ENCODE measurements at regions not wholly inside any gene's neighbourhood (a gene's known extent, or its start where the extent isn't known, plus 50 kb on each side); places are given as distances from the start of the nearest gene placed in this dataset.

DNA sequence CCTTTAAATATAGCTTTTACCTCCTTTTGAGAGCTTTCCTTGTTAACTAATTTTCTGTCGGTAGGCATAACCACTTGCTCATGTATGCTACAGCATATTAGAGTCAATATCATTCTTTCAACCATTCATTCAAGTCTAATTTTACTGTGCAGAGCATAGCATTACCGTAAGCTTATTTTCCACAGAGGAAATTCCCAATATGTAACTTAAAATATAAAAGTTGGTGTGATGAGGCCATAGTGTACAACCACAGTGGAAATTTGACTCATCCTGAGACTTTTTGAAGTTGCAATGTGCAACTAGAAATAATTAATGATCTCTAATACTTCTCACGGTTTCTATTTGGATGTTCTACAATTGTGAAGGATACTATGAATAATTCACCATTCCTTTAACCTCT lies 80.6 kb upstream of the KLF6 start:
- DNase-seq (ENCODE audit: low spot score): no peak
- TF ChIP-seq, protein P1, sequence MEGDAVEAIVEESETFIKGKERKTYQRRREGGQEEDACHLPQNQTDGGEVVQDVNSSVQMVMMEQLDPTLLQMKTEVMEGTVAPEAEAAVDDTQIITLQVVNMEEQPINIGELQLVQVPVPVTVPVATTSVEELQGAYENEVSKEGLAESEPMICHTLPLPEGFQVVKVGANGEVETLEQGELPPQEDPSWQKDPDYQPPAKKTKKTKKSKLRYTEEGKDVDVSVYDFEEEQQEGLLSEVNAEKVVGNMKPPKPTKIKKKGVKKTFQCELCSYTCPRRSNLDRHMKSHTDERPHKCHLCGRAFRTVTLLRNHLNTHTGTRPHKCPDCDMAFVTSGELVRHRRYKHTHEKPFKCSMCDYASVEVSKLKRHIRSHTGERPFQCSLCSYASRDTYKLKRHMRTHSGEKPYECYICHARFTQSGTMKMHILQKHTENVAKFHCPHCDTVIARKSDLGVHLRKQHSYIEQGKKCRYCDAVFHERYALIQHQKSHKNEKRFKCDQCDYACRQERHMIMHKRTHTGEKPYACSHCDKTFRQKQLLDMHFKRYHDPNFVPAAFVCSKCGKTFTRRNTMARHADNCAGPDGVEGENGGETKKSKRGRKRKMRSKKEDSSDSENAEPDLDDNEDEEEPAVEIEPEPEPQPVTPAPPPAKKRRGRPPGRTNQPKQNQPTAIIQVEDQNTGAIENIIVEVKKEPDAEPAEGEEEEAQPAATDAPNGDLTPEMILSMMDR (IDR thresholded peaks at IDR 0.05; ENCODE audit: extremely low read depth, missing control alignments): no peak

DNA sequence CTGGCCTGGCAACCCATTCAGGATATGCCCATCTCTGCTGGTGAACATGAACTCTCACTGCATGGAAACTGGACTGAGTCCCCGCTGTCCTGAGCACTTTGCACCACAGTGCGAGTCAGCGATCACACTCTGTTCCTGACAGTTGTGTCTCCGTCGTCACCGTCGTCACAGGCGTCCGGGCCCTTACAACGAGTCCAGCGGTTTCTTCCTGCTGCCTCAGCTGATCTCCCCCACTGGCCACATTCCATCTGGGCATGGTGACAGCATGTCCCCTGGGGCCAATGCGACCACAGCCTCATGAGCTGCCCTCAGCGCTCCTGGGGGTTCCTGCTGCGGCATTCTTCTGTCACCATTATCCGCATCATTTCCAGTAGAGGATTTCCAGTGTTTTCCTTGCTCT lies 76.8 kb upstream of the KLF6 start:
- TF ChIP-seq, protein P1 (IDR thresholded peaks at IDR 0.05; ENCODE audit: extremely low read depth, missing control alignments): no peak
- no peak for DNase-seq (ENCODE audit: low spot score)

DNA sequence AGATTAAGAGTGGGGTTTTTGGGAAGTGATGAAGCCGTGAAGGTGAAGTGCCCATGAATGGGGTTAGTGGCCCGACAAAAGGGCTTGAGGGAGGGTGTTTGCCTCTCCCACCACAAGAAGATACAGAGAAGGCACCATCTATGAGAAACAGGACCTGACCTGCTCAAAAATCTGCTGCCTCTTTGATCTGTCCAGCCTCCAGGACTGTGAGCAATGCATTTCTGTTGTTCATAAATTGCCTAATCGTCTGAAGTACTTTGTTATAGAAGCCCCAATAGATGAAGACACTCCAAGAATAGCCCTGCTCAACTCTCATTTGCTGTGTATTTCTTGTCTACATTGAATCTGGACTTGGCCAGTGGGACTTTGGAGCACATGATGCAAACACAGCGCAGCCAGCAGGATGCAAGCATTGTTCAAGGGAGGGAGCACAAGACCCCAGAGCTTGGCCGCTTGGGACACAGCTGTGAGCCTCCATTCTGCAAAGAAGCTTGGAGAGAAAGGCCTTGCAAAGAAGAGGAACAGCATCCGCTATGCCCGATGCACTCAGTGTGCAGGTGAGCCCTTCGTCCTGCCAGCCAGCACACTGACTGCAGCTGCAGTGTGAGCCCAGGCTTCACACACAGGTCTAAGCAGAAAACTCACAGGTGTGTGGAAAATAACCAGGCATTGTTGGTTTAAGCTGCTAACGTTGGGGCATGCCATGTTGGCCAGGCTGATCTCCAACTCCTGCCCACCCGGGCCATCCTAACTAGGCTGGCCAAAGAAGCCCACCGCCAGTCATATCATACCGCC lies 73.2 kb upstream of the KLF6 start:
- no peak for DNase-seq (ENCODE audit: low spot score)
- TF ChIP-seq, protein P1 (IDR thresholded peaks at IDR 0.05; ENCODE audit: extremely low read depth, missing control alignments): no peak

DNA sequence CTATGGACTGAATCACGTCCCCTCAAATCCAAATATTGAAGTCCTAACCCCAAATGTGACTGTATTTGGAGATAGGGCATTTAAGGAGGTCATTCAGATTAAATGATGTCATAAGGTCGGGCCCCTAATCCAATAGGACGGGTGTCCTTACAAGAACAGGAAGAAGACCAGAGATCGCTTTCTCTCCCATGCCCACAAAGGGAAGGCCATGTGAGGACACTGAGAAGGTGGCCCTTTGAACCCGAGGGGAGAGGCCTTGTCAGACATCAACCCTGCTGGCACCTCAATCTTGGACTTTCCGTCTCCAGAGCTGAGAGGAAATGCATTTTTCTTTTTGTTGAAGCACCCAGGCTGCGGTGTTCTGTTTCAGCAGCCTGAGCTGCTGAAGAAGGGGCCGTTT lies 72.3 kb upstream of the KLF6 start:
- TF ChIP-seq, protein P1 (IDR thresholded peaks at IDR 0.05; ENCODE audit: extremely low read depth, missing control alignments): no peak
- DNase-seq (ENCODE audit: low spot score): no peak

DNA sequence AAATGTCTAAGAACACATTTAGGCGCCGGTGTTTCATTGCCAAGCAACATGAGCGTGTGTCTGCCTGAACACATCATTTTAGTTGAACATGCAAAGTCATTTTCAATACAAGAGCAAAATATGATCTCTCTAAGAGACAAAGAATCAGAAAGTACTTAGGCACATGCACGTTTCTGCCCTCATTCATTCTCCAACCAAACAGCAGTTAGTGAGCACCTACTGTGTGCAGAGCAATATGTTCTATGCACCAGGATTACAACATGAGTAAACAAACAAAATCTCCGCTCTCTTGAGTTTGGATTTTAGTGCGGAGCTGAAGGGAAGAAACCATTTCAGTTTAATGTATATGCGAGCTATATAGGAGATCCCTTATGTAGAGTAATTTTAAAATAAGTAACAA lies 71.6 kb upstream of the KLF6 start:
- TF ChIP-seq, protein P1 (IDR thresholded peaks at IDR 0.05; ENCODE audit: extremely low read depth, missing control alignments): no peak
- no peak for DNase-seq (ENCODE audit: low spot score)

DNA sequence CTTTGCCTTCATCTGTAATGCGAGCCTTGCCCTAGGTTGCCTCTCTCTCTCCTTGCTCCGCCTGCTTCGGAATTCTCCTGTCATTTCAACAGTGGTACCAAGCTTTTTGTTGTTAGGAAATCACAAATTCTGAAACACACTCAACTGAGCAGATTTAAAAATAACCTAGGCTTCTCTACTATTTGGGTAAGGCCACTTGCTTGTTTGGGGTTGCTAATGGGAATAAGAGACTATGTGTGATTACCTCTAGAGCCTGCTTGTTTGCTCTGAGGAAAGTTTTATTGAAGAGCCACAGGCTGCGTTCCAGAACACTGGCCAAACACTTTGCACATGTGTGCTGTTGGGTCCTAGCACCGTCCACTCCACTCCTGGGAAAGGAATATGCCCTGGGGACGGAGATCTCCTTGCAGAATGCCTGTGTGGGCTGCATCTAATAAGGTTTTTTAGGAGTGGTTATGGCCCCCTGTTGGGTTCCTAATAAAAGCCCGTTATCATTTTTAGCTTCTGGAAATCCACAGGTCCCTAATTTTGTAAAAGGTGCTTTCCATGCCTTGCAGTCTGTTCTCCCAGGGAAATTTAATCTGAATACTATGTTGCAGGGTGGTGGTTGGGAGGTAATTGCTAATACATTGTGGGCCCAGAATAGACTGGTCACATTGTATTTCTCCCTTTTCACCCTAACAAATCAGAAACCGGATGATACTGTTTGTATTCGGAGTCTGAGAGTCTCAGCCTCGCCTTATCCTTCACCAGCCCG lies 68.7 kb upstream of the KLF6 start:
- DNase-seq (ENCODE audit: low spot score): no peak
- TF ChIP-seq, protein P1 (IDR thresholded peaks at IDR 0.05; ENCODE audit: extremely low read depth, missing control alignments): no peak

DNA sequence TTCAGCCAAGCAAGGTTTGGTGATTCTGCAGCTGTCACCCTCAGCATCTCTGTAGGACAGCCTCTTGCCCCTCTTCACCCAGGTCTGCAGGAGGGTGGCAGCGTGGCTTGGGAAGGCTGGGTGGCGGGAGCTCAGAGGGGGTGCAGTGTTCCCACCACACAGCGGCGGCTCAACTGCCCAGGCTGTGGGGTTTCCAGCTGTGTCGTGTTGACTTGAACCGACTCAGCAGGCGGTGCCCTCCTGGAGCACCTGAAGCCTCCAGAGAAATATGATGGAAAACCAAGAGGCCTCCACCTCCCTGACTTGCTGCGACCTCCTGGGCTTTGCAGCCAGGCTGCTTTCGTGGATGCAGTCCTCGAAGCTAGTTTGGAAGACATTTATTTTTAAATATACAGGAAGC lies 68.0 kb upstream of the KLF6 start:
- TF ChIP-seq, protein P1 (IDR thresholded peaks at IDR 0.05; ENCODE audit: extremely low read depth, missing control alignments): no peak
- no peak for DNase-seq (ENCODE audit: low spot score)

All from GM20000 (cell line).